ENCODE measurements at regions not wholly inside any gene's neighbourhood (a gene's known extent, or its start where the extent isn't known, plus 50 kb on each side); places are given as distances from the start of the nearest gene placed in this dataset.

DNA sequence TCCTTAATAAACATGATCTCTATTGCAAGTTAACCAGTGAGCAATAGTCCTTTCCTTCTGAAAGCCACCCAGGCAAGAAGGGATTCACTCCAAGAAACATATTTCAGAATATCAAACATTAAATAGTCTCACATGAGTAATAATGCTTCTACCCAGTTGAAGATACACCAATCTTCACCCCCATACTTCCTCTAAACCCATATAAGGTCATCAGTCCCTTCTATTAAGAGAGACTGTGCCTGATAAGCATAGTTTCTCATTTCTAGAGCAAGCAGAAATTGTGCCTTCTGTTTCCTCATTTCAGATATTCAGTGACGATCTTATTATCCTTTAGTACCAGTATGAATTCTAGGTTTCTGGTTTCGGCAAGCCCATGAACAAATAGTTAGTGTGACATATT lies 64.6 kb downstream of the DSEL start:
- TF ChIP-seq CTCF (IDR thresholded peaks at IDR 0.05 in 4 of 5, conservative IDR thresholded peaks at IDR 0.05 in 1 of 5) (no peak), POLR2A (IDR thresholded peaks at IDR 0.05) (no peak)

Data from gastrocnemius medialis (tissue), 4 donors.